ENCODE measurements at regions not wholly inside any gene's neighbourhood (a gene's known extent, or its start where the extent isn't known, plus 50 kb on each side); places are given as distances from the start of the nearest gene placed in this dataset.

GRCh38 chr1:125085720-125086591 is 3901.2 kb downstream of the SRGAP2C start:
- TF ChIP-seq, protein P1, sequence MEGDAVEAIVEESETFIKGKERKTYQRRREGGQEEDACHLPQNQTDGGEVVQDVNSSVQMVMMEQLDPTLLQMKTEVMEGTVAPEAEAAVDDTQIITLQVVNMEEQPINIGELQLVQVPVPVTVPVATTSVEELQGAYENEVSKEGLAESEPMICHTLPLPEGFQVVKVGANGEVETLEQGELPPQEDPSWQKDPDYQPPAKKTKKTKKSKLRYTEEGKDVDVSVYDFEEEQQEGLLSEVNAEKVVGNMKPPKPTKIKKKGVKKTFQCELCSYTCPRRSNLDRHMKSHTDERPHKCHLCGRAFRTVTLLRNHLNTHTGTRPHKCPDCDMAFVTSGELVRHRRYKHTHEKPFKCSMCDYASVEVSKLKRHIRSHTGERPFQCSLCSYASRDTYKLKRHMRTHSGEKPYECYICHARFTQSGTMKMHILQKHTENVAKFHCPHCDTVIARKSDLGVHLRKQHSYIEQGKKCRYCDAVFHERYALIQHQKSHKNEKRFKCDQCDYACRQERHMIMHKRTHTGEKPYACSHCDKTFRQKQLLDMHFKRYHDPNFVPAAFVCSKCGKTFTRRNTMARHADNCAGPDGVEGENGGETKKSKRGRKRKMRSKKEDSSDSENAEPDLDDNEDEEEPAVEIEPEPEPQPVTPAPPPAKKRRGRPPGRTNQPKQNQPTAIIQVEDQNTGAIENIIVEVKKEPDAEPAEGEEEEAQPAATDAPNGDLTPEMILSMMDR (IDR thresholded peaks at IDR 0.05), result no peak
- TF ChIP-seq POLR2A (IDR thresholded peaks at IDR 0.05) (no peak), POLR2AphosphoS5 (IDR thresholded peaks at IDR 0.05) (no peak)

Data from gastroesophageal sphincter (tissue), 3 donors.